ENCODE measurements at regions not wholly inside any gene's neighbourhood (a gene's known extent, or its start where the extent isn't known, plus 50 kb on each side); places are given as distances from the start of the nearest gene placed in this dataset.
"Not testable (repeated sequence)": the region's sequence is repeated elsewhere in the genome, so short reads cannot be mapped to it uniquely, and the experiment has no call there.

DNA sequence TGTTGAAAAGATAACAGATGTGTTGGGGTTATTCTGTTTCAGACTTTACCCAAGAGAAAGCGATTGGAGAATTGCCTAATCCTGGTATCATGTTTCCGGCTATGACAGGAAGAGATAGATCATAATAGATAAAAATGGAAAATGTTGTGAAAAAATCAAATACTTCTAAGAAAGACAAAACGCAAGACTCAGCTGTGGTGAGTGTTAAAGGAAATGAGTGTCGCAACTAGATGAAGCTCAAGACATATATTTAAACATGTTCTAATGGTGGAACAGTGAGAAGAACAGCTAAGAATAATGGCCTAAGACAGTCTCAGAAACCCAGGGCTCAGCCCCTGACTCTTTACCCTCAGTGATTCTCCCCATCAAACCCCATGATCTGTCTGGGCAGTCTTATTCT, 426.7 kb upstream of the RUNX1 start:
- DNase-seq (no peak), ATAC-seq (replicated peaks) (no peak)
- Mint-ChIP-seq H3K27ac (no peak overlapping the region), H3K4me1 (peaks cover 2 to 20% of the 10 kb centered on the region in 2 donors), H3K4me3 (no peak overlapping the region), H3K9me3 (peaks cover 7 to 10% of the 10 kb centered on the region in 2 donors), H3K36me3 (peaks cover 0 to 15% of the 10 kb centered on the region in 2 donors), H3K27me3 (peaks cover 19 to 29% of the 10 kb centered on the region in 2 donors)

DNA sequence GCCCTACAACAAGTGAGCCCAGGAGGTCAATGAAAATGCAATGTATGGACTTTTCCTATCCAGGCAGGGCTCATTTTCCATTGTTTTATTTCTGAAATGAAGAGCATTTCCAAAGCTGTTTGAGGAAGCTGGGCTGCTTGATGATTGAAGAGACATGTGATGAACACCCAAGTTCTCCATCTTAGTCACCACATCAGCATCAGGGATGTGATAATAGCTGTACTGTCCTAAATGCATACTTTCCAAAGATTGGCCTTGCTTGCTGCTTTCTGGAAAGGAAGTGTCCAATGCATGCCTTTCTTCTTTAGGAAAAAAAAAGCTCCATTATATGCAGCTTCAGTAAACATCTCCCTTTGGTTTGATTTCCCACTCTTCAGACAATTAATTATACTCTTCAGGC, 425.9 kb upstream of the RUNX1 start:
- DNase-seq = no peak
- H3K27me3 Mint-ChIP-seq = peaks cover 19 to 27% of the 10 kb centered on the region in 2 donors
- H3K4me1 Mint-ChIP-seq = peaks cover 2 to 20% of the 10 kb centered on the region in 2 donors
- peaks cover 0 to 14% of the 10 kb centered on the region in 2 donors for H3K36me3 Mint-ChIP-seq
- H3K27ac Mint-ChIP-seq = no peak overlapping the region
- H3K9me3 Mint-ChIP-seq = peaks cover 5 to 8% of the 10 kb centered on the region in 2 donors
- no peak overlapping the region for H3K4me3 Mint-ChIP-seq
- ATAC-seq (replicated peaks) = no peak

DNA sequence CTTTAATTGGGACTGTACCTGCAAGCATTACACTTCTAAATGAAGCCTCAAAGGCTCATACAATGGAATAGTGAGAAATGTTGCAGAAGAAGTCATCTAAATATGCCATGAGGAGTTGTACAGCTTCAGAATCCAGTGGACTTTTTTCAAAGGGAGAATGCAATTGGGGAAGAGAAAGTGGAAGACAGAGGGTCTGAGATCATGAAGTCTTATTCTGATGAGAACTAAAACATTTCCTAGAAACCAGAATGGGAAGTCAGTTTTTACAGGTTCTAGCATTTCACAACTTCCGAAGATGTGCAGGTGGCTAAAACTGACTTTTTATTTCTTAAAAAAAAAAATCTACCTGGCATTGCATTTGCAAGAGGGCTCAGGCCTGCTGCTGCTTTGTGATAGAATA, 424.4 kb upstream of the RUNX1 start:
- no peak overlapping the region for H3K27ac Mint-ChIP-seq
- H3K4me1 Mint-ChIP-seq = peaks cover 2 to 15% of the 10 kb centered on the region in 2 donors
- no peak overlapping the region for H3K4me3 Mint-ChIP-seq
- peaks cover 12 to 20% of the 10 kb centered on the region in 2 donors for H3K27me3 Mint-ChIP-seq
- H3K36me3 Mint-ChIP-seq = peaks cover 0 to under 1% of the 10 kb centered on the region in 2 donors
- DNase-seq (no peak), ATAC-seq (replicated peaks) (no peak)
- H3K9me3 Mint-ChIP-seq = no peaks in the 10 kb centered on the region

DNA sequence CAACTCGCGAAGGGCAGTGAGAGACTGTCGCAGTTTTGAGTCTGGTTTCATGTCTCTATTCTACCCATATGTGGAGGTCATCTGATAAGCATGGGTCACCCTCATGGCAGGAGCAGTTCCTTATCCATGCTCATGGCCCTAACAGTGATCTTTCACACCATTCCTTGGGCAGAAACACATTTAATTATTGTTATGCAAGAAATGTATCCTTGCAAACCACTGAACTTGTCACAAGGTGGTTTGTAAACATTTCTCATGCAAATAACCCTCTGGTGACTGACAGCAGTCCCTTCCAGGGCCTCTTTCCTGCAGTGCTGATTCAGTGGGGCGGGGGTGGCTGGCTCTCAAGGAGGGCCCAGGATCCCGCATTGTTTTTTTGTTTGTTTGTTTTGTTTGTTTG, 421.4 kb upstream of the RUNX1 start:
- H3K27ac Mint-ChIP-seq = no peak overlapping the region
- H3K9me3 Mint-ChIP-seq = peaks cover 12 to 13% of the 10 kb centered on the region in 2 donors
- peaks cover 0 to under 1% of the 10 kb centered on the region in 2 donors for H3K4me1 Mint-ChIP-seq
- DNase-seq (no peak), ATAC-seq (replicated peaks) (no peak)
- peaks cover 1 to 9% of the 10 kb centered on the region in 2 donors for H3K27me3 Mint-ChIP-seq
- no peaks in the 10 kb centered on the region for H3K36me3 Mint-ChIP-seq
- no peak overlapping the region for H3K4me3 Mint-ChIP-seq

DNA sequence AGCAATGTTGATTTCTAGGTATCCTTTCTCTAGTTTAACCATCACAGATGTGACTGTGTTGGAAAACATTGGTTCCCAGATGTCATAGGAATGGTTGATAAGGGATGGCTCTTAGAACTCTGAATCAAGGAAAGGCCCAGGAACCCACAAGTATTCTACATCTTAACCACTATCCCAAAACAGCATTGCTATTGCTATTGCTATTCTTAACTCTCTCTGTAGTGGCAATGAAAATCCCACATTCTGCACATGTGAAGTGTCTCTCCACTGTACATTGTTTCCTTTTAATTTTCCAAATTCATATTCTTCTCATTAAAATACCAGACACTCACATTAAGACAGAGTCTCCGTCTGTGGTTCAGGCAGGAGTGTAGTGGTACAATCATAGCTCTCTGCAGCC, 420.4 kb upstream of the RUNX1 start:
- Mint-ChIP-seq H3K27ac (no peak overlapping the region), H3K36me3 (no peaks in the 10 kb centered on the region), H3K4me3 (no peak overlapping the region), H3K9me3 (peaks cover 12 to 13% of the 10 kb centered on the region in 2 donors), H3K4me1 (no peaks in the 10 kb centered on the region), H3K27me3 (peaks cover 0 to 8% of the 10 kb centered on the region in 2 donors)
- ATAC-seq (replicated peaks) = no peak
- DNase-seq = no peak

DNA sequence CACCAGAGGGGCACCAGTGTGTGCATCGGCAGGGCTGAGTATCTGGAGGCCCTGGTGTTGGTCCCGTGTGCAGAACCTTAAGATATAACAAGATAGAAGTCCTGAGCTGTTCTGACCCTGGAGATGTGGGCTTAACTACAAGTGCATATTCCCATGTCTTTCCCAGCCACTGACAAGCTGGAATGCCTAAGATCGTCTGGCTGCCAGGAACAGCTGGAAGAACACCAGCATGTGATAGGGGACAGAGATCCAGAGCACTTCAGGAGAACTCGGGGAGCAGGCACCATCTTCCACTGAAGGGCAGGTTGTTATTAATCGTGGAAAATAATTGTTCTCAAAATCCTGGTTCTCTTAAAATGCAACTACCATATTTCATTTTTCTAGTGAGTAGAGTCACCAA, 419.9 kb upstream of the RUNX1 start:
- Mint-ChIP-seq H3K27ac (no peak overlapping the region), H3K27me3 (peaks cover 0 to 8% of the 10 kb centered on the region in 2 donors), H3K4me3 (no peak overlapping the region), H3K4me1 (no peaks in the 10 kb centered on the region), H3K36me3 (no peaks in the 10 kb centered on the region), H3K9me3 (peaks cover 12 to 13% of the 10 kb centered on the region in 2 donors)
- ATAC-seq (replicated peaks) (no peak), DNase-seq (no peak)

DNA sequence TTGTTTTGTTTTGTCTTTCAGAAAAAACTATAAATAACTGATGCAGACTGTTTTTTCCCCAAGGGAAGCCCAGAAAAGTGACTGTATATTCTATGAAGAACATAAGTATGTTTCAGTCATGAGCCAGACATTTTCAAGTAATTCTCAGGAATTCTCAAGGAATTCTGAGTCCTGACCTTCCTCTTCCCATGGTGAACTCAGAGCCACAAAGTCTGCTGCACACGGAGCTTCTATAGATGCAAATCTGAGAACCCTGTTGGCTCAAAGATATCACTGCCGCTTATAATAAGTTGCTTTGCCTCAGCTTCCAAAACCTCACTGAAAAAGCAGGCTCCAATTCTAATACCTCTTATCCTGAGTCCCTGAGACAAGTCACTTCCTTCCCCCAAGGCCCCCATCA, 418.5 kb upstream of the RUNX1 start:
- ATAC-seq (replicated peaks) (no peak), DNase-seq (no peak)
- Mint-ChIP-seq H3K27ac (no peak overlapping the region), H3K9me3 (peaks cover 15 to 17% of the 10 kb centered on the region in 2 donors), H3K4me3 (no peak overlapping the region), H3K36me3 (no peaks in the 10 kb centered on the region), H3K27me3 (peaks cover 0 to under 1% of the 10 kb centered on the region in 2 donors), H3K4me1 (no peaks in the 10 kb centered on the region)

DNA sequence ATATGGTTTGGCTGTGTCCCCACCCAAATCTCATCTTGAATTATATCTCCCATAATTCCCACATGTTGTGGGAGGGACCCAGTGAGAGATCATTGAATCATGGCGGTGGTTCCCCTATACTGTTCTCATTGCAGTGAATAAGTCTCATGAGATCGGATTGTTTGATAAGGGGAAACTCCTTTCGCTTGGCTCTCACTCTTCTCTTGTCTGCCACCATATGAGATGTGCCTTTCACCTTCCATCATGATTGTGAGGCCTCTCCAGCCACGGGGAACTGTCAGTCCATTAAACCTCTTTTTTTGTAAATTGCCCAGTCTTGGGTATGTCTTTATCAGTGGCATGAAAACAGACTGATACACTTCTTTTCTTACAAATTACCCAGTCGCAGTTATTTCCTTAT, 417.6 kb upstream of the RUNX1 start:
- H3K4me1 Mint-ChIP-seq; H3K27me3 Mint-ChIP-seq; H3K27ac Mint-ChIP-seq; H3K36me3 Mint-ChIP-seq; ATAC-seq (replicated peaks); DNase-seq; H3K4me3 Mint-ChIP-seq: not testable (repeated sequence)
- peaks cover 15 to 17% of the 10 kb centered on the region in 2 donors for H3K9me3 Mint-ChIP-seq

DNA sequence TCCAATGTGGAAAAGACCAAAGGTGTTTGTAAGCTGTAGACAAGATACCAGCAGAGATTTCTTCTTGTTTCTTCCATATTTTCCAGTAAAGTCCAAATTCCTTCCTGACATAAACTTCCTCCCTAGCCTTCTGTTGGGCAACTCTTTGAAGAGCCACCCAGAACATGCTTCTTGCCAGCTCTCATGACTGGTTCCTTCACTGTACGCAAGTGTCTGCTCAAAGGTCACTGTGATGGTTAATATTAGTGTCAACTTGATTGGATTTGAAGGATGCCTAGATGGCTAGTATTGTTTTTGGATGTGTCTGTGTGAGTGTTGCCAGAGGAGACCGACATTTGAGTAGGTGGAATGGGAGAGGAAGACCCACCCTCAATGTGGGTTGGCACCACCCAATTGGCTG, 416.6 kb upstream of the RUNX1 start:
- no peak overlapping the region for H3K27ac Mint-ChIP-seq
- ATAC-seq (replicated peaks) = no peak
- DNase-seq = no peak
- H3K4me1 Mint-ChIP-seq = no peaks in the 10 kb centered on the region
- H3K36me3 Mint-ChIP-seq = no peaks in the 10 kb centered on the region
- H3K4me3 Mint-ChIP-seq = no peak overlapping the region
- no peaks in the 10 kb centered on the region for H3K27me3 Mint-ChIP-seq
- peaks cover 15 to 17% of the 10 kb centered on the region in 2 donors for H3K9me3 Mint-ChIP-seq

DNA sequence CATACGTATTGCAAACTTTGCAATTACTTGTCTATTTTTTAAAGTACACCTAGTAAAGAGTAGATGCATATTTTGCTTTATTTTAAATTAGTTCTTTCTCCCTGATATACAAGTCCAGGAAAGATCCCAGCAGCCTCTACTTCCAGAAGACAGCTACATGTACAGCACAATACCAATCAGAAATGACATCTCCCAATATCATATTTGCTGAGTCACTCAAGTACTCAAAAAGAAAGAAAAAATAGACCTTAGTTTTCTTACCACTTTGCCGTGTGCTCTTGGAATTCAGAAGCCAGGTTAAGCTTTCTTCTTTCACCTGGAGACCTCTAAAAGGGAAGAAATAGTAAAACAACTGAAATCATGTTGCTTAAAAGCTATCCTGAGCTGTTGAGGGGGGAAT, 412.6 kb upstream of the RUNX1 start:
- Mint-ChIP-seq H3K9me3 (peaks cover 10 to 12% of the 10 kb centered on the region in 2 donors), H3K4me3 (no peak overlapping the region), H3K27ac (no peak overlapping the region), H3K27me3 (no peaks in the 10 kb centered on the region), H3K36me3 (no peaks in the 10 kb centered on the region), H3K4me1 (no peaks in the 10 kb centered on the region)
- ATAC-seq (replicated peaks) (no peak), DNase-seq (no peak)

DNA sequence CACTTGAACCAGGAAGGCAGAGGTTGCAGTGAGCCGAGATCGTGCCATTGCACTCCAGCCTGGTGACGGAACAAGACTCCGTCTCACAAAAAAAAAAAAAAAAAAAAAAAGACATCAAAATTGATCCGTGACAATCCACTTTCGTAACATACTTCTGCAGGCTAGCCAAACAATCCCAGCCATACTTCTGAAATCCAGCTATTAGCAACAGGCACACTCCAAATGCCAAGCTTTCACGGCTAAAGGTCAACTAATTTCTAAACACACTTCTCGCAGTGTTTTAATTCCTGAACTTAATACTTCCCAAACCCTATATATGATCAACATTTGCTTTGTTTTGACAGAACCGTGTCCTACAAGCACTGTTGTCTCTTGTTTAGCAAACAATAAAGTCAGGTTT, 411.3 kb upstream of the RUNX1 start:
- DNase-seq (no peak), ATAC-seq (replicated peaks) (no peak)
- Mint-ChIP-seq H3K4me1 (no peaks in the 10 kb centered on the region), H3K36me3 (no peaks in the 10 kb centered on the region), H3K27me3 (no peaks in the 10 kb centered on the region), H3K27ac (no peak overlapping the region), H3K4me3 (no peak overlapping the region), H3K9me3 (peaks cover 3 to 4% of the 10 kb centered on the region in 2 donors)

DNA sequence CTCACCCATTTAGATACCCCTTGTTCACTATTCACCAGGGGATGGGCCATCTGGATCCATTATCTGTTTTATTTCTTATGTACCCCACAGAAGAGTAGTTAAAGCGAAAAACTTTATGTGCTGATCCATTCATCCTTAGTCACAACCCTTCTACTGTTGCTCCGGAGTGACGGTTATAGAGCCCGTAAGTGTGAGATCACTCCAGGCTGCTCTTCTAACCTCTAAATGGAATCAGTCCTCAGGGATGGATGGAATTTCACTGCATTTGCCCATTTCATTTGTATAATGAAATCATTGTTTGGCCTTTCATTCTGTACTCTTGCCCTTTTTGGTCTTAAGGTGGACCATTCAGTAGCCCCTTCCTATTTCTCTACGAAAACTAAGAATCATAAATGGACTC, 409.3 kb upstream of the RUNX1 start:
- Mint-ChIP-seq H3K4me1 (no peaks in the 10 kb centered on the region), H3K36me3 (no peaks in the 10 kb centered on the region), H3K9me3 (no peaks in the 10 kb centered on the region), H3K27ac (no peak overlapping the region), H3K27me3 (no peaks in the 10 kb centered on the region), H3K4me3 (no peak overlapping the region)
- ATAC-seq (replicated peaks) = no peak
- no peak for DNase-seq

DNA sequence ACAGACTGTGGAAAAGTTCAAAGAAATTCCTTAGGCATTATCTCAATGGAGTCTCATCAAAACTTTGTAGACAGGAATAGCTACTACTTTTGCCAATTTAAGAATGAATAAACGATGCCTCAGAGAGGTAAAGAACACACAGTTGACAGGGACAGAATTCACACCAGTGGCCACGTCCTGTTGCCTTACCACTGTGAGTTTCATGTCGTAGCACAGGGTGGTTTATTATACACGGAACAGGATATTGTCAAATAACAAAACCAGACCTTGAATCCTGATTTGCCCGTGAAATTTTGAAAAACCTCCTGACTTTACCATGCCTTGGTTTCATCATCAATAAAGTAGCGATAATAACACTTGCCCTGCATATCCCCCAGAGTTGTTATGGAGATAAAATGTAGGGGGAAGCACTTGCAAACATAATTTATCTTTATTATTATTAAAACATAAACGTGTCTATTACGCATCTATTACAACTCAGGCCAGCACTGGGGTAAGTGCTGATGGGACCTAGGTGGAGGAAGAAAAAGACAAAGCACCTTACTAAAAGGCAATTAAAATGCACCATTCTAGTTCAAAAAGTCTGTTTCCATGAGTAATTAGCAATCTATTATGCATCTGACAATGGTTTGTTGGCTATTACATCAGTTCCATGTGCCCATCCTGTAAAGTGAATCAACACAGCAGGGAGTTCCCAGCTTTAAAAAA, 408.1 kb upstream of the RUNX1 start:
- Mint-ChIP-seq H3K4me1 (peaks cover 0 to 2% of the 10 kb centered on the region in 2 donors), H3K36me3 (peaks cover 0 to under 1% of the 10 kb centered on the region in 2 donors), H3K27ac (no peak overlapping the region), H3K27me3 (no peaks in the 10 kb centered on the region), H3K4me3 (no peak overlapping the region), H3K9me3 (peaks cover under 1% of the 10 kb centered on the region in 2 donors)
- DNase-seq = no peak
- ATAC-seq (replicated peaks) = no peak

DNA sequence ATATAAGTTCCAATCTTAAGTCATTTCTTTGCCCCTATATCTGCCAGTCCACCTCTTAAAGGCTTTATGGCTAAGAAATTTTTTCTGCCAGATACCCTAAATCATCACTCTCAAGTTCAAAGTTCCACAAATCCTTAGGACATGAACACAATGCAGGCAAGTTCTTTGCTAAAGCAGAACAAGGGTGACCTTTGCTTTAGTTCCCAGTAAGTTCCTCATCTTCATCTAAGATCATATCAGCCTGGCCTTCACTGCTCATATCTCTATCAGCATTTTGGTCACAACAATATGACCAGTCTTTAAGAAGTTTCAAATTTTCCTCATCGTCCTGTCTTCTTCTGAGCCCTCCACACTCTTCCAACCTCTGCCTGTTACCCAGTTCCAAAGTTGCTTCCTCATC, 402.2 kb upstream of the RUNX1 start:
- Mint-ChIP-seq H3K36me3 (peaks cover 7 to 18% of the 10 kb centered on the region in 2 donors), H3K27ac (no peak overlapping the region), H3K4me3 (no peak overlapping the region), H3K9me3 (peaks cover 17 to 22% of the 10 kb centered on the region in 2 donors), H3K4me1 (peaks cover 0 to 2% of the 10 kb centered on the region in 2 donors), H3K27me3 (no peaks in the 10 kb centered on the region)
- ATAC-seq (replicated peaks) (no peak), DNase-seq (no peak)

DNA sequence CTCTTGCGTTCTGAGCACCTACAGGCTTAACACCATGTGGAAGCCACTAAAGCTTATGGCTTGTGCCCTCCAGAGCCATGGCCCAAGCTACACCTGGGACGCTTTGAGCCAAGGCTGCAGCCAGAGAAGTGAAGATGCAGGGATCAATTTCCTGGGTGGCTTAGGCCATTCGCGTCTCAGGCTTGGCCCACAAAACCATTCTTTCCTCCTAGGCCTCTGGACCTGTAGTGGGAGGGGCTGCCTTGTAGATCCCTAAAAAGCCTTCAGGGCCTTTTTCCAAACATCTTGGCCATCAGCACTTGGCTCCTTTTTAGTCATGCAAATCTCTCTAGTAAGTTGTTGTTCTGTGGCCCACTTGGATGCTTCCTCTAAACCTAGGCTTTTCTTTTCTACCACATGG, 401.7 kb upstream of the RUNX1 start:
- Mint-ChIP-seq H3K36me3 (peaks cover 7 to 18% of the 10 kb centered on the region in 2 donors), H3K27ac (no peak overlapping the region), H3K9me3 (peaks cover 17 to 22% of the 10 kb centered on the region in 2 donors), H3K4me1 (peaks cover 0 to 2% of the 10 kb centered on the region in 2 donors), H3K27me3 (no peaks in the 10 kb centered on the region), H3K4me3 (no peak overlapping the region)
- no peak for DNase-seq
- ATAC-seq (replicated peaks) = no peak

Measured in stimulated activated naive B cell treated with anti-CD40 and anti-IgM and Interleukin-4, amounts not matched to agents 10 μg/mL and 1 μg/mL and 100 μg/mL, for 72 hours (primary cell).